HCT116 (cell line): ENCODE measurements at regions not wholly inside any gene's neighbourhood (a gene's known extent, or its start where the extent isn't known, plus 50 kb on each side); places are given as distances from the start of the nearest gene placed in this dataset.

Experiments
- CEBPB ChIP-seq: IDR thresholded peaks from 2 replicates; pipeline ENCODE4 v1.6.1; 2012; ENCODE audit warnings: low read depth
- CTCF ChIP-seq, 3 experiments: fragments of 200-600 bp in 1 of 3; sonication (generic) in 1 of 3; IDR thresholded peaks in 2 of 3; conservative IDR thresholded peaks in 1 of 3; 2 replicates each; pipeline ENCODE4 v1.5.1; 2012 to 2017; ENCODE audit warnings: low read depth in 2 of 3, low read length in 2 of 3, antibody characterized with exemption in 1 of 3, borderline replicate concordance in 1 of 3, control low read depth in 1 of 3, mild to moderate bottlenecking in 1 of 3, mixed read lengths in 1 of 3, mixed run types in 1 of 3, moderate library complexity in 1 of 3; ENCODE audit not compliant: insufficient read depth in 1 of 3
- EZH2 ChIP-seq: fragments of 200-600 bp; sonication (generic); IDR thresholded peaks from 2 replicates; pipeline ENCODE4 v1.6.1; 2017; ENCODE audit warnings: antibody characterized with exemption, mixed run types
- POLR2A ChIP-seq: IDR thresholded peaks from 2 replicates; pipeline ENCODE4 v1.7.0; 2011; ENCODE audit warnings: borderline replicate concordance; ENCODE audit not compliant: insufficient read depth, insufficient read length; ENCODE audit errors: extremely low read depth
- SRF ChIP-seq: IDR thresholded peaks from 2 replicates; pipeline ENCODE4 v1.6.1; 2012; ENCODE audit warnings: low read depth
- ZNF274 ChIP-seq: fragments of 200-500 bp; sonication (Bioruptor generic); IDR thresholded peaks from 2 replicates; pipeline ENCODE4 v1.6.1; 2014; ENCODE audit warnings: mild to moderate bottlenecking, low read depth, low read length, inconsistent platforms

- TF ChIP-seq POLR2A (no peak), SRF (no peak), EZH2 (no peak), CTCF (IDR thresholded peaks at IDR 0.05 in 2 of 3, conservative IDR thresholded peaks at IDR 0.05 in 1 of 3; ENCODE audit: borderline replicate concordance in 1 of 3, insufficient read depth in 1 of 3, low read depth in 2 of 3, low read length in 2 of 3) (no peak), ZNF274 (no peak), CEBPB (no peak)
These were observed 375.6 kb upstream of the EPHA5 start for GRCh38 chr4:66045913-66046312.
